ENCODE measurements at regions not wholly inside any gene's neighbourhood (a gene's known extent, or its start where the extent isn't known, plus 50 kb on each side); places are given as distances from the start of the nearest gene placed in this dataset.

GRCh38 chr11:30741039-30741550 is 154.9 kb upstream of the MPPED2 start:
- no peaks in the 10 kb centered on the region for H3K36me3 ChIP-seq (ENCODE audit: control insufficient read depth, insufficient read depth, low read length)
- H3K27me3 ChIP-seq (ENCODE audit: control insufficient read depth, insufficient read depth, low read length): no peaks in the 10 kb centered on the region
- WGBS (ENCODE audit: insufficient coverage, low lambda C conversion rate): no CpG with 5 or more reads among the region's 10 CpGs
- no peaks in the 10 kb centered on the region for H3K9me3 ChIP-seq (ENCODE audit: control insufficient read depth, low read depth, low read length)
- no peaks in the 10 kb centered on the region for H3K4me1 ChIP-seq (ENCODE audit: control insufficient read depth, insufficient read depth, low read length)
- no peak overlapping the region for H3K4me3 ChIP-seq (ENCODE audit: low read length)
- no peak for DNase-seq
- H3K27ac ChIP-seq (ENCODE audit: low read length): no peak overlapping the region

GRCh38 chr11:30740091-30740490 is 153.9 kb upstream of the MPPED2 start:
- WGBS (ENCODE audit: insufficient coverage, low lambda C conversion rate): 67% methylated on average over 1 of the region's 1 CpG
- no peak for DNase-seq
- Histone ChIP-seq H3K4me3 (ENCODE audit: low read length) (no peak overlapping the region), H3K27ac (ENCODE audit: low read length) (no peak overlapping the region), H3K9me3 (ENCODE audit: control insufficient read depth, low read depth, low read length) (no peaks in the 10 kb centered on the region), H3K36me3 (ENCODE audit: control insufficient read depth, insufficient read depth, low read length) (no peaks in the 10 kb centered on the region), H3K4me1 (ENCODE audit: control insufficient read depth, insufficient read depth, low read length) (no peaks in the 10 kb centered on the region), H3K27me3 (ENCODE audit: control insufficient read depth, insufficient read depth, low read length) (no peaks in the 10 kb centered on the region)

DNA sequence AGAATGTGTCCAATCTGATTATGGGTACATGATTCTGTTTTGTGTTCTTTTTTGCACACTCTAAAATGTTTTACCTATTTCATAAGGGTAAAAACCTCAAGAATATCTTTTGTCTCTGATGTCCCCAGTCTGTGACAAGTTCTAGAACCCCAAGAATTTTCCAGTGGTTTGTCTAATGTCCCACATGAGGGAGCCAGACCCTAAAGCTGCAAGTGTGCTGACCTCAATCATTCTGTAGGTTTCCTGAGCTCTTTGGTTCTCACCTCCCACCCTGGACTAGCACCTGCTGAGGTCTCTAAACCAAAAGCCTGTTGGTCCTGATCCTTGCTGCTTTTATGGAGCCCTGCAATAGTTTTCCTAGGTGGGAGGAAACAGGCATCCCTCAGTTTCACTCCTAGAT is 149.8 kb upstream of the MPPED2 start:
- Histone ChIP-seq H3K9me3 (ENCODE audit: control insufficient read depth, low read depth, low read length) (no peaks in the 10 kb centered on the region), H3K36me3 (ENCODE audit: control insufficient read depth, insufficient read depth, low read length) (no peaks in the 10 kb centered on the region), H3K27me3 (ENCODE audit: control insufficient read depth, insufficient read depth, low read length) (no peaks in the 10 kb centered on the region), H3K4me1 (ENCODE audit: control insufficient read depth, insufficient read depth, low read length) (no peaks in the 10 kb centered on the region), H3K4me3 (ENCODE audit: low read length) (no peak overlapping the region), H3K27ac (ENCODE audit: low read length) (no peak overlapping the region)
- DNase-seq: no peak

DNA sequence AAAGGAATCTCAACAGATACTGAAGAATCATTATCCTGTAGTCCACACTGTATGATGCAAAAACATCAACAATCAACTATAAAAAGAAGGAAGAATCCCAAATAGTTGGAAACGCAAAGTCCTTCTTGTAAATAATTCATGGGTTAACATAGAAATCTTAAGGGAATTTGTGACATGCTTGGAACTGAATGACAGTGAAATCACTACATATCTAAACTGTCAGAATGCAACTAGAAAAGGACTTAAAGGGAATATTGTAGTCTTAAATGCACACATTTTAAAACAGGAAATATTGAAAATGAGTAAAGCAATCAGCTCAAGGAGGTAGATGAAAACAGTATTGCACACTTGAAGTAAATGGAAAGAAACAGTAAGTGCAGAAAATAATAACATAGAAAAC is 147.6 kb upstream of the MPPED2 start:
- WGBS (ENCODE audit: insufficient coverage, low lambda C conversion rate): no CpG with 5 or more reads among the region's 1 CpG
- Histone ChIP-seq H3K4me1 (ENCODE audit: control insufficient read depth, insufficient read depth, low read length) (no peaks in the 10 kb centered on the region), H3K4me3 (ENCODE audit: low read length) (no peak overlapping the region), H3K27ac (ENCODE audit: low read length) (no peak overlapping the region), H3K27me3 (ENCODE audit: control insufficient read depth, insufficient read depth, low read length) (no peaks in the 10 kb centered on the region), H3K36me3 (ENCODE audit: control insufficient read depth, insufficient read depth, low read length) (no peaks in the 10 kb centered on the region), H3K9me3 (ENCODE audit: control insufficient read depth, low read depth, low read length) (no peaks in the 10 kb centered on the region)
- no peak for DNase-seq

DNA sequence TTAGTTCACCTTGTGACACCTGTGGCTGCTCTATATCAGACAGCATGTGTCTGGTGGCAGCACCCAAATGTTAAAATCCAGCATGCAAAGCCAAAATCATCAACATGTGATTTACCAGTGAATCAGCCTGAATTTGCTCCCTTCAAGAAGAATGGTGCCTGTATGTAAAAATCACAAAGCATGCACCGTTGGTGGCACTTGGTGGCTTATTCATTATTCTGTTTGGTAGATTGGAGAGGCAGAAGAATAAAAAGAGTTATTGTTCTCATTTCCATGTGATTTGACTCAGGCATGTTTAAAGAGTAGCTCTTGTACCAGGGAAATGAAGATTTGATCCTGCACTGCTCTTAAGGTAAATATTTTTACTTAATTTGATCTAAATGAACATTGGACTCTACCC is 143.9 kb upstream of the MPPED2 start:
- H3K27me3 ChIP-seq (ENCODE audit: control insufficient read depth, insufficient read depth, low read length): no peaks in the 10 kb centered on the region
- no peaks in the 10 kb centered on the region for H3K36me3 ChIP-seq (ENCODE audit: control insufficient read depth, insufficient read depth, low read length)
- no peaks in the 10 kb centered on the region for H3K9me3 ChIP-seq (ENCODE audit: control insufficient read depth, low read depth, low read length)
- no peak for DNase-seq
- H3K27ac ChIP-seq (ENCODE audit: low read length): no peak overlapping the region
- H3K4me3 ChIP-seq (ENCODE audit: low read length): no peak overlapping the region
- H3K4me1 ChIP-seq (ENCODE audit: control insufficient read depth, insufficient read depth, low read length): no peaks in the 10 kb centered on the region
- no CpG with 5 or more reads among the region's 1 CpG for WGBS (ENCODE audit: insufficient coverage, low lambda C conversion rate)

DNA sequence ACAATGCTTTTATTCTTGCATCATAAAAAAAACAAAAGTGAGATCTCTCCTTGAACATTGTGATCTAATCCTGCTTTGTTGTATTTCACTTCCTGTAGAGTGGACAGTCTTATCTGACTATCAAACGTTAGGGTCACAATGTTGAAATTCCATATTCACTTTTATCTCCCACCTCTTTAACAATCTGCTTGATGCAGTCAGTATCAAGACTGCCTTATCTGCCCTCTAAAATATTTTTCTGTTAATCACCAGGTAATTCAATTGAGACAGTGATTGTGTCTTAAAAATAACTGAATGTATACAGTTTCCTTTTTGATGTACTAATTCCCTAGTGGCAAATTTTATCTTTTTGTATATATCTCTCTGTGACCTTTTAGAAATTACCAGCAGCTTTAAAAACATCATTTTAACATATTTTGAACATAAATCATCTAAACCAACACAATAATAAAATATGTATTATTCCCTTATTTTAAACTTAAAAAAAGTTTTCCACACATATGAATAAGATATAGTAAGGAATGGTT is 143.1 kb upstream of the MPPED2 start:
- H3K4me3 ChIP-seq (ENCODE audit: low read length): no peak overlapping the region
- no peak overlapping the region for H3K27ac ChIP-seq (ENCODE audit: low read length)
- H3K4me1 ChIP-seq (ENCODE audit: control insufficient read depth, insufficient read depth, low read length): no peaks in the 10 kb centered on the region
- 0% methylated on average over 1 of the region's 1 CpG for WGBS (ENCODE audit: insufficient coverage, low lambda C conversion rate)
- H3K36me3 ChIP-seq (ENCODE audit: control insufficient read depth, insufficient read depth, low read length): no peaks in the 10 kb centered on the region
- H3K27me3 ChIP-seq (ENCODE audit: control insufficient read depth, insufficient read depth, low read length): no peaks in the 10 kb centered on the region
- no peaks in the 10 kb centered on the region for H3K9me3 ChIP-seq (ENCODE audit: control insufficient read depth, low read depth, low read length)
- no peak for DNase-seq

DNA sequence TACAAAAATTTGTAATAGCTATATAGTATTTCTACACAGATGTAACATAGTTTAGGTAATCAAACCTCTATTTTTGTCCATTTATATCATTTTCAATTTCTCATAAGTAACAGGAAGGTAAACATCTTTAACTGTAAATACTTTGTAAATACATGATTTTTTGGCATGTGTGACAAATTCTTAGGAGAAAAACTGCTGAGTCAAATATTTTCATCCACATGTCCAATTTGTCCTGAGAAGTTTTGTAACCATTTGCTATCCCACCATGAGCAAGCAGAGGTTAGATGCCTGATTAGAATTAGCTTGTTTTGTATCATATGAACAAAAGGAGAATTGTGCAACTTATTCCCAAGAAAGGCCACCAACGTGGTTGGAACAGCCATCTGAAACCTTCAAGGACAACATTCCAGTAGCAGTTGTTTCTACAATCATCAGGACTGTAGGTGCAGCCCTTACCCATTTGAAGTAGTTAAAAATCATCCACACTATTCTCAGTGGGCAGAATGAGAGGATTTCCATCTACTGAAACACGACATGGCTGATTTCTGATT is 139.6 kb upstream of the MPPED2 start:
- WGBS (ENCODE audit: insufficient coverage, low lambda C conversion rate): no CpG with 5 or more reads among the region's 2 CpGs
- no peak for DNase-seq
- no peaks in the 10 kb centered on the region for H3K9me3 ChIP-seq (ENCODE audit: control insufficient read depth, low read depth, low read length)
- no peaks in the 10 kb centered on the region for H3K4me1 ChIP-seq (ENCODE audit: control insufficient read depth, insufficient read depth, low read length)
- H3K27me3 ChIP-seq (ENCODE audit: control insufficient read depth, insufficient read depth, low read length): no peaks in the 10 kb centered on the region
- no peak overlapping the region for H3K27ac ChIP-seq (ENCODE audit: low read length)
- no peak overlapping the region for H3K4me3 ChIP-seq (ENCODE audit: low read length)
- no peaks in the 10 kb centered on the region for H3K36me3 ChIP-seq (ENCODE audit: control insufficient read depth, insufficient read depth, low read length)

DNA sequence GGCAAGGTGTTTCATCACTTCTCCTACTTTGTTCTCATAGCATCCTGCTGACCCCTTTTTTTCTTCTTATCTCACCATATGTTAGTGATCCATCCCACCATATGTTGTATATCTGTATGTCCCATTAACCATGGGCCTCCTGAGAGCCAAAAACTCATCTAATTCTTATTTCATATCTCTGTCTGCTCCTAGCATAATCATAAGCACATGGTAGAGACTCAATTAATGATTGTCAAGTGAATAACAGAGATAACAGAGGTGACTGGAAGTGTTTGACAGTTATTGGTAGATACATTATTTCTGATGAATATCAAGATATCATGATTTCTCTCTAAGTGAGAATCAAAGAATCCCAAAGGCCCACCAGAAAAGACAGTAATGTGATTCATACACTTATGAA is 138.1 kb upstream of the MPPED2 start:
- DNase-seq: no peak
- H3K27ac ChIP-seq (ENCODE audit: low read length): no peak overlapping the region
- H3K4me3 ChIP-seq (ENCODE audit: low read length): no peak overlapping the region
- H3K36me3 ChIP-seq (ENCODE audit: control insufficient read depth, insufficient read depth, low read length): no peaks in the 10 kb centered on the region
- no peaks in the 10 kb centered on the region for H3K27me3 ChIP-seq (ENCODE audit: control insufficient read depth, insufficient read depth, low read length)
- no peaks in the 10 kb centered on the region for H3K4me1 ChIP-seq (ENCODE audit: control insufficient read depth, insufficient read depth, low read length)
- no peaks in the 10 kb centered on the region for H3K9me3 ChIP-seq (ENCODE audit: control insufficient read depth, low read depth, low read length)

DNA sequence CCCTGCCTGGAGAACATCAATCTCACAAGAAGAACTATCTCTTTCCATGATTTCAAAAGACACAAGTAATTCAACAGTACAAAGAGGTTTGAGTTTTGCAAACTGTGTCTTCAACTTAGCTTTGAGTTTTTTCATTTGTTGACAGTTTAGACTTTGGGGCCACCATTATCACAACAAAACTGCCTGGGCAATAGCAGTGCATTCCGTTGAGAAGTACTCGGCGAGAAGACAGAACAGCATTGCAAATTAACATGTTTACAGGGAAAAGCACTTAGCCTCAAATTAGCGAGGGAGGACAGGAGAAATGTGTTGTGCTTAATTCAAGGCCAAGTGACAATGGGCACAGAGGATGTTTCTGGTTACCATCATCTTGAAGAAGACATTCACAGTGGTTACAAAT is 133.2 kb upstream of the MPPED2 start:
- no peaks in the 10 kb centered on the region for H3K27me3 ChIP-seq (ENCODE audit: control insufficient read depth, insufficient read depth, low read length)
- no CpG with 5 or more reads among the region's 4 CpGs for WGBS (ENCODE audit: insufficient coverage, low lambda C conversion rate)
- DNase-seq: no peak

DNA sequence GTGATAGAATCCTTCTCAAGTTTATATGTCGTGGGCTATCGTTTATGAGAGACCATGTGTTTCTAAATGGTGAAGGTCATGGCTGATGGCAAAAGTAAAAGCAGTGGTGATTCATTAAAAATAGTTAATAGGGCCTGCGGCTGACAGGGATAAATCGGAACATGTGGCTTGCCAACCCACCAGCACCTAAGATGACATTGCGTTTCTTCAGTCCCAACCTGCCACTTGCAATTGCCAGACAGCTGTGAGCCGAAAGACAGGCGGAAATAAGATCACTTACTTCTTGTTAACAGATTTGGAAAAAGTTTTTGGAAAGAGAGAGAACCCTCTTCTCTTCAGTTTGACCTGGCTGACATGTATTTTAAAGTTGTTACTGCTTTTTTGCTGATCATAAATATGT is 131.5 kb upstream of the MPPED2 start:
- no peaks in the 10 kb centered on the region for H3K27me3 ChIP-seq (ENCODE audit: control insufficient read depth, insufficient read depth, low read length)
- no peak for DNase-seq
- H3K4me3 ChIP-seq (ENCODE audit: low read length): no peak overlapping the region
- WGBS (ENCODE audit: insufficient coverage, low lambda C conversion rate): 100% methylated on average over 1 of the region's 7 CpGs
- H3K27ac ChIP-seq (ENCODE audit: low read length): no peak overlapping the region
- H3K4me1 ChIP-seq (ENCODE audit: control insufficient read depth, insufficient read depth, low read length): no peaks in the 10 kb centered on the region
- H3K9me3 ChIP-seq (ENCODE audit: control insufficient read depth, low read depth, low read length): no peaks in the 10 kb centered on the region
- H3K36me3 ChIP-seq (ENCODE audit: control insufficient read depth, insufficient read depth, low read length): no peaks in the 10 kb centered on the region

More for the DNA sequence above, 133.2 kb upstream of the MPPED2 start:
- Histone ChIP-seq H3K36me3 (ENCODE audit: control insufficient read depth, insufficient read depth, low read length) (no peaks in the 10 kb centered on the region), H3K27ac (ENCODE audit: low read length) (no peak overlapping the region), H3K4me3 (ENCODE audit: low read length) (no peak overlapping the region), H3K4me1 (ENCODE audit: control insufficient read depth, insufficient read depth, low read length) (no peaks in the 10 kb centered on the region), H3K9me3 (ENCODE audit: control insufficient read depth, low read depth, low read length) (no peaks in the 10 kb centered on the region)

GRCh38 chr11:30717009-30717408 is 130.9 kb upstream of the MPPED2 start:
- Histone ChIP-seq H3K9me3 (ENCODE audit: control insufficient read depth, low read depth, low read length) (no peaks in the 10 kb centered on the region), H3K4me3 (ENCODE audit: low read length) (no peak overlapping the region), H3K4me1 (ENCODE audit: control insufficient read depth, insufficient read depth, low read length) (no peaks in the 10 kb centered on the region), H3K36me3 (ENCODE audit: control insufficient read depth, insufficient read depth, low read length) (no peaks in the 10 kb centered on the region), H3K27me3 (ENCODE audit: control insufficient read depth, insufficient read depth, low read length) (no peaks in the 10 kb centered on the region), H3K27ac (ENCODE audit: low read length) (no peak overlapping the region)
- WGBS (ENCODE audit: insufficient coverage, low lambda C conversion rate): no CpG with 5 or more reads among the region's 3 CpGs
- DNase-seq: no peak

Data from large intestine (tissue), 3 donors.